ENCODE measurements at regions not wholly inside any gene's neighbourhood (a gene's known extent, or its start where the extent isn't known, plus 50 kb on each side); places are given as distances from the start of the nearest gene placed in this dataset.

- ChIA-PET POLR2A (no interaction called here), CTCF (interaction anchor here (0.6 kb wide), 1 partner anchor 1042 kb away, joined by 3 read pairs; no protein-coding TSS in a partner anchor)
- no peaks in the 10 kb centered on the region for H3K4me1 ChIP-seq (ENCODE audit: control insufficient read depth, insufficient read depth, low read length)
- no peaks in the 10 kb centered on the region for H3K36me3 ChIP-seq (ENCODE audit: control insufficient read depth in 2 of 2, insufficient read depth in 1 of 2, low read length in 2 of 2)
- TF ChIP-seq, protein P1, sequence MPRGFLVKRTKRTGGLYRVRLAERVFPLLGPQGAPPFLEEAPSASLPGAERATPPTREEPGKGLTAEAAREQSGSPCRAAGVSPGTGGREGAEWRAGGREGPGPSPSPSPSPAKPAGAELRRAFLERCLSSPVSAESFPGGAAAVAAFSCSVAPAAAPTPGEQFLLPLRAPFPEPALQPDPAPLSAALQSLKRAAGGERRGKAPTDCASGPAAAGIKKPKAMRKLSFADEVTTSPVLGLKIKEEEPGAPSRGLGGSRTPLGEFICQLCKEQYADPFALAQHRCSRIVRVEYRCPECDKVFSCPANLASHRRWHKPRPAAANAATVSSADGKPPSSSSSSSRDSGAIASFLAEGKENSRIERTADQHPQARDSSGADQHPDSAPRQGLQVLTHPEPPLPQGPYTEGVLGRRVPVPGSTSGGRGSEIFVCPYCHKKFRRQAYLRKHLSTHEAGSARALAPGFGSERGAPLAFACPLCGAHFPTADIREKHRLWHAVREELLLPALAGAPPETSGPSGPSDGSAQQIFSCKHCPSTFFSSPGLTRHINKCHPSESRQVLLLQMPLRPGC (tag by site-specific recombination; IDR thresholded peaks at IDR 0.05), result no peak
- TF ChIP-seq, protein P2, sequence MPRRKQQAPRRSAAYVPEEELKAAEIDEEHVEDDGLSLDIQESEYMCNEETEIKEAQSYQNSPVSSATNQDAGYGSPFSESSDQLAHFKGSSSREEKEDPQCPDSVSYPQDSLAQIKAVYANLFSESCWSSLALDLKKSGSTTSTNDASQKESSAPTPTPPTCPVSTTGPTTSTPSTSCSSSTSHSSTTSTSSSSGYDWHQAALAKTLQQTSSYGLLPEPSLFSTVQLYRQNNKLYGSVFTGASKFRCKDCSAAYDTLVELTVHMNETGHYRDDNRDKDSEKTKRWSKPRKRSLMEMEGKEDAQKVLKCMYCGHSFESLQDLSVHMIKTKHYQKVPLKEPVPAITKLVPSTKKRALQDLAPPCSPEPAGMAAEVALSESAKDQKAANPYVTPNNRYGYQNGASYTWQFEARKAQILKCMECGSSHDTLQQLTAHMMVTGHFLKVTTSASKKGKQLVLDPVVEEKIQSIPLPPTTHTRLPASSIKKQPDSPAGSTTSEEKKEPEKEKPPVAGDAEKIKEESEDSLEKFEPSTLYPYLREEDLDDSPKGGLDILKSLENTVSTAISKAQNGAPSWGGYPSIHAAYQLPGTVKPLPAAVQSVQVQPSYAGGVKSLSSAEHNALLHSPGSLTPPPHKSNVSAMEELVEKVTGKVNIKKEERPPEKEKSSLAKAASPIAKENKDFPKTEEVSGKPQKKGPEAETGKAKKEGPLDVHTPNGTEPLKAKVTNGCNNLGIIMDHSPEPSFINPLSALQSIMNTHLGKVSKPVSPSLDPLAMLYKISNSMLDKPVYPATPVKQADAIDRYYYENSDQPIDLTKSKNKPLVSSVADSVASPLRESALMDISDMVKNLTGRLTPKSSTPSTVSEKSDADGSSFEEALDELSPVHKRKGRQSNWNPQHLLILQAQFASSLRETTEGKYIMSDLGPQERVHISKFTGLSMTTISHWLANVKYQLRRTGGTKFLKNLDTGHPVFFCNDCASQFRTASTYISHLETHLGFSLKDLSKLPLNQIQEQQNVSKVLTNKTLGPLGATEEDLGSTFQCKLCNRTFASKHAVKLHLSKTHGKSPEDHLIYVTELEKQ (tag by site-specific recombination; IDR thresholded peaks at IDR 0.05; ENCODE audit: borderline replicate concordance), result no peak
- no peak for TF ChIP-seq REPIN1 (tag by site-specific recombination; IDR thresholded peaks at IDR 0.05; ENCODE audit: low read depth)
- no peak for TF ChIP-seq ZNF645 (tag by site-specific recombination; IDR thresholded peaks at IDR 0.05)
- TF ChIP-seq ZBTB17 (tag by site-specific recombination; IDR thresholded peaks at IDR 0.05), result no peak
- no peak for TF ChIP-seq ZNF214 (tag by site-specific recombination; IDR thresholded peaks at IDR 0.05; ENCODE audit: borderline replicate concordance)
- no peak for TF ChIP-seq ZNF692 (tag by site-specific recombination; IDR thresholded peaks at IDR 0.05)
- no peak for TF ChIP-seq ZNF514 (tag by site-specific recombination; IDR thresholded peaks at IDR 0.05)
- H3K4me3 ChIP-seq (ENCODE audit: low read depth, low read length), result no peak overlapping the region
- no peak overlapping the region for H3K27ac ChIP-seq (ENCODE audit: extremely low read depth, low read depth, low read length)
- H3K9me3 ChIP-seq (ENCODE audit: control insufficient read depth, insufficient read depth, low read depth, low read length), result no peaks in the 10 kb centered on the region
Measured at GRCh38 chr22:48262596-48263430, 1500.4 kb downstream of the TBC1D22A start.

DNA sequence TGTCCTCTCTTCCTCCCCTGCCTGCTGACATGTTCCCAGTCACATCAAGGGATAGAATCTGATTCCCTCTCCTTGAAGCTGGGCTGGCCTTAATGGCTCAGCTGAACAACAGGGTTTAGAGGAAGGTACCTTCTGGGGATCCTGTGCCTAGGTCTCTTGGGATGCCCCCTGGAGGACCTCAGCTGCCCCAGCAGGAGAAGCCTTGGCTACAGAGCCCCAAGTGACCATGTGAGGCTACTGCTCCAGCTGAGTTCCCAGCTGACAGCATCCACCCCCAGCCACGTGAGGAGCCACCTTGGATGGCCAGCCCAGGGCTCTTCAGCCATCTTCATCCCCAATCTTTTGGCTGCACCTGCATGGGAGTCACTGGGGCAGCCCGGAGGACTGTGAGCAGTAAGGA is 1499.3 kb downstream of the TBC1D22A start:
- H3K27ac ChIP-seq (ENCODE audit: extremely low read depth, low read depth, low read length), result no peak overlapping the region
- CTCF ChIA-PET, result no interaction called here
- H3K4me3 ChIP-seq (ENCODE audit: low read depth, low read length), result no peak overlapping the region
- no peaks in the 10 kb centered on the region for H3K9me3 ChIP-seq (ENCODE audit: control insufficient read depth, insufficient read depth, low read depth, low read length)
- no peaks in the 10 kb centered on the region for H3K36me3 ChIP-seq (ENCODE audit: control insufficient read depth in 2 of 2, insufficient read depth in 1 of 2, low read length in 2 of 2)
- no peaks in the 10 kb centered on the region for H3K4me1 ChIP-seq (ENCODE audit: control insufficient read depth, insufficient read depth, low read length)
- POLR2A ChIA-PET, result no interaction called here
- TF ChIP-seq GLIS2 (tag by site-specific recombination; IDR thresholded peaks at IDR 0.05) (no peak), ZNF169 (tag by site-specific recombination; IDR thresholded peaks at IDR 0.05) (no peak), ZNF157 (tag by site-specific recombination; IDR thresholded peaks at IDR 0.05) (no peak), ZBTB7A (tag by site-specific recombination; IDR thresholded peaks at IDR 0.05; ENCODE audit: low read depth) (no peak), ZNF274 (IDR thresholded peaks at IDR 0.05; ENCODE audit: low read length) (no peak), ZNF274 (tag by site-specific recombination; IDR thresholded peaks at IDR 0.05; ENCODE audit: borderline replicate concordance) (no peak), ZFHX2 (tag by site-specific recombination; conservative IDR thresholded peaks at IDR 0.05) (no peak), ZNF600 (tag by site-specific recombination; IDR thresholded peaks at IDR 0.05) (no peak), ZNF677 (tag by site-specific recombination; IDR thresholded peaks at IDR 0.05) (no peak)
- TF ChIP-seq, protein P3, sequence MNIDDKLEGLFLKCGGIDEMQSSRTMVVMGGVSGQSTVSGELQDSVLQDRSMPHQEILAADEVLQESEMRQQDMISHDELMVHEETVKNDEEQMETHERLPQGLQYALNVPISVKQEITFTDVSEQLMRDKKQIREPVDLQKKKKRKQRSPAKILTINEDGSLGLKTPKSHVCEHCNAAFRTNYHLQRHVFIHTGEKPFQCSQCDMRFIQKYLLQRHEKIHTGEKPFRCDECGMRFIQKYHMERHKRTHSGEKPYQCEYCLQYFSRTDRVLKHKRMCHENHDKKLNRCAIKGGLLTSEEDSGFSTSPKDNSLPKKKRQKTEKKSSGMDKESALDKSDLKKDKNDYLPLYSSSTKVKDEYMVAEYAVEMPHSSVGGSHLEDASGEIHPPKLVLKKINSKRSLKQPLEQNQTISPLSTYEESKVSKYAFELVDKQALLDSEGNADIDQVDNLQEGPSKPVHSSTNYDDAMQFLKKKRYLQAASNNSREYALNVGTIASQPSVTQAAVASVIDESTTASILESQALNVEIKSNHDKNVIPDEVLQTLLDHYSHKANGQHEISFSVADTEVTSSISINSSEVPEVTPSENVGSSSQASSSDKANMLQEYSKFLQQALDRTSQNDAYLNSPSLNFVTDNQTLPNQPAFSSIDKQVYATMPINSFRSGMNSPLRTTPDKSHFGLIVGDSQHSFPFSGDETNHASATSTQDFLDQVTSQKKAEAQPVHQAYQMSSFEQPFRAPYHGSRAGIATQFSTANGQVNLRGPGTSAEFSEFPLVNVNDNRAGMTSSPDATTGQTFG (tag by site-specific recombination; IDR thresholded peaks at IDR 0.05; ENCODE audit: borderline replicate concordance), result no peak
